NB4 (cell line): ENCODE measurements at regions not wholly inside any gene's neighbourhood (a gene's known extent, or its start where the extent isn't known, plus 50 kb on each side); places are given as distances from the start of the nearest gene placed in this dataset.

ENCODE experiments used
- DNase-seq: peaks from one replicate; pipeline ENCODE4 v3.0.0; 2010; ENCODE audit warnings: low read depth
- H3K4me3 ChIP-seq: one replicate; pipeline ENCODE4 v1.5.1; 2011; ENCODE audit warnings: mild to moderate bottlenecking, low read depth, low read length, moderate library complexity
- CTCF ChIP-seq: IDR thresholded peaks from one replicate; pipeline ENCODE4 v1.5.1; 2012; ENCODE audit warnings: low read depth, low read length
- MAX ChIP-seq: IDR thresholded peaks from 2 replicates; pipeline ENCODE4 v1.6.1; 2011; ENCODE audit warnings: low read depth, low read length
- MYC ChIP-seq: IDR thresholded peaks from 2 replicates; pipeline ENCODE4 v1.6.1; 2011; ENCODE audit warnings: low read depth, low read length
- POLR2A ChIP-seq: IDR thresholded peaks from 2 replicates; pipeline ENCODE4 v1.6.1; 2011; ENCODE audit warnings: mild to moderate bottlenecking; ENCODE audit not compliant: insufficient read length; ENCODE audit errors: extremely low read depth

- no peak overlapping the region for H3K4me3 ChIP-seq
- TF ChIP-seq MYC (no peak), POLR2A (no peak), CTCF (no peak), MAX (no peak)
- DNase-seq: no peak
These were observed 133.9 kb downstream of the C9orf50 start for GRCh38 chr9:129486756-129487657.

GRCh38 chr9:129485145-129485774 is 135.6 kb downstream of the C9orf50 start:
- TF ChIP-seq MAX (no peak), CTCF (no peak), POLR2A (no peak)
- no peak for DNase-seq
- H3K4me3 ChIP-seq: no peak overlapping the region

GRCh38 chr9:129484352-129485000 is 136.4 kb downstream of the C9orf50 start:
- TF ChIP-seq POLR2A (no peak), MYC (no peak), MAX (no peak), CTCF (no peak)
- DNase-seq: no peak
- no peak overlapping the region for H3K4me3 ChIP-seq

- DNase-seq: peak; percentile 31
- no peak overlapping the region for H3K4me3 ChIP-seq
- TF ChIP-seq MAX: no peak
- TF ChIP-seq POLR2A: no peak
- no peak for TF ChIP-seq MYC
- TF ChIP-seq CTCF: no peak
These were observed 137.2 kb downstream of the C9orf50 start for GRCh38 chr9:129483415-129484351.
